Vagina (tissue), 2 donors: ENCODE measurements at regions not wholly inside any gene's neighbourhood (a gene's known extent, or its start where the extent isn't known, plus 50 kb on each side); places are given as distances from the start of the nearest gene placed in this dataset.

Source experiments
- CTCF ChIP-seq, 3 experiments: fragments of 450-650 bp in 2 of 3; fragments of 200-600 bp in 1 of 3; sonication (generic) in 1 of 3; IDR thresholded peaks; one replicate each; pipeline ENCODE4 v1.5.1; 2017 to 2019; ENCODE audit warnings: antibody characterized with exemption in 3 of 3, mild to moderate bottlenecking in 2 of 3, moderate library complexity in 2 of 3
- POLR2AphosphoS5 ChIP-seq, 2 donors: sonication (generic); formaldehyde crosslinking; IDR thresholded peaks; one replicate each; pipeline ENCODE4 v1.9.0; 2017; ENCODE audit warnings: antibody characterized with exemption in 2 of 2, mild to moderate bottlenecking in 2 of 2, low read depth in 1 of 2; ENCODE audit not compliant: insufficient read depth in 1 of 2

GRCh38 chr10:58140054-58140453 is 127.6 kb downstream of the IPMK start:
- TF ChIP-seq CTCF (IDR thresholded peaks at IDR 0.05) (no peak), POLR2AphosphoS5 (IDR thresholded peaks at IDR 0.05; ENCODE audit: insufficient read depth in 1 of 2, low read depth in 1 of 2) (no peak)
